Mesendoderm (in vitro differentiated cells): ENCODE measurements at regions not wholly inside any gene's neighbourhood (a gene's known extent, or its start where the extent isn't known, plus 50 kb on each side); places are given as distances from the start of the nearest gene placed in this dataset.

Source experiments
- DNase-seq: peaks from one replicate; pipeline ENCODE4 v3.0.0; 2013
- H2AK5ac ChIP-seq: 2 replicates; pipeline ENCODE4 v1.6.1; 2013; ENCODE audit warnings: low read length, inconsistent platforms
- H2BK120ac ChIP-seq: 2 replicates; pipeline ENCODE4 v1.6.1; 2013; ENCODE audit warnings: low read depth, mild to moderate bottlenecking, low read length, moderate library complexity, mixed read lengths
- H2BK15ac ChIP-seq: replicated peaks from 2 replicates; pipeline ENCODE4 v1.6.1; 2013; ENCODE audit warnings: low read depth, mild to moderate bottlenecking, moderate library complexity
- H2BK5ac ChIP-seq: 2 replicates; pipeline ENCODE4 v1.6.1; 2013; ENCODE audit warnings: low read length, inconsistent platforms
- H3K18ac ChIP-seq: 2 replicates; pipeline ENCODE4 v1.6.1; 2013; ENCODE audit warnings: mild to moderate bottlenecking, low read length, mixed read lengths
- H3K23ac ChIP-seq: one replicate; pipeline ENCODE4 v1.6.1; 2013; ENCODE audit warnings: low read length
- H3K27ac ChIP-seq: 2 replicates; pipeline ENCODE4 v1.5.1; 2013; ENCODE audit warnings: low read depth, mild to moderate bottlenecking, inconsistent platforms, low read length, moderate library complexity
- H3K27me3 ChIP-seq: 2 replicates; pipeline ENCODE4 v1.6.1; 2013; ENCODE audit warnings: low read length, control low read depth, mild to moderate bottlenecking, inconsistent platforms; ENCODE audit not compliant: insufficient read depth, poor library complexity
- H3K36me3 ChIP-seq: 2 replicates; pipeline ENCODE4 v1.6.1; 2013; ENCODE audit warnings: low read length, inconsistent platforms; ENCODE audit not compliant: control insufficient read depth, insufficient read depth
- H3K4ac ChIP-seq: one replicate; pipeline ENCODE4 v1.6.1; 2013; ENCODE audit warnings: low read depth, mild to moderate bottlenecking, low read length, moderate library complexity
- H3K4me1 ChIP-seq: 2 replicates; pipeline ENCODE4 v1.6.1; 2013; ENCODE audit warnings: low read depth, low read length, inconsistent platforms; ENCODE audit not compliant: control insufficient read depth
- H3K4me2 ChIP-seq: 2 replicates; pipeline ENCODE4 v1.6.1; 2013; ENCODE audit warnings: low read length
- H3K4me3 ChIP-seq: 2 replicates; pipeline ENCODE4 v1.5.1; 2013; ENCODE audit warnings: mild to moderate bottlenecking, low read length
- H3K56ac ChIP-seq: one replicate; pipeline ENCODE4 v1.6.1; 2013; ENCODE audit warnings: low read length
- H3K79me1 ChIP-seq: 2 replicates; pipeline ENCODE4 v1.6.1; 2013; ENCODE audit warnings: low read length, inconsistent platforms
- H3K79me2 ChIP-seq: 2 replicates; pipeline ENCODE4 v1.6.1; 2013; ENCODE audit warnings: mild to moderate bottlenecking, low read length; ENCODE audit not compliant: control insufficient read depth, insufficient read depth
- H3K9ac ChIP-seq: 2 replicates; pipeline ENCODE4 v1.6.1; 2013; ENCODE audit warnings: low read length, inconsistent platforms
- H4K5ac ChIP-seq: one replicate; pipeline ENCODE4 v1.6.1; 2013; ENCODE audit warnings: low read length
- H4K8ac ChIP-seq: one replicate; pipeline ENCODE4 v1.6.1; 2013; ENCODE audit warnings: low read depth, mild to moderate bottlenecking, control low read depth, low read length, moderate library complexity
- WGBS: extraction: QIAGEN DNeasy Blood & Tissue Kit; methylation state at CpG from one replicate; pipeline ENCODE4 v1.1.7; 2013; ENCODE audit warnings: low lambda C conversion rate, missing lambda C conversion rate; ENCODE audit not compliant: insufficient coverage; ENCODE audit errors: extremely low coverage; 5-methylcytosine and 5-hydroxymethylcytosine counted together

DNA sequence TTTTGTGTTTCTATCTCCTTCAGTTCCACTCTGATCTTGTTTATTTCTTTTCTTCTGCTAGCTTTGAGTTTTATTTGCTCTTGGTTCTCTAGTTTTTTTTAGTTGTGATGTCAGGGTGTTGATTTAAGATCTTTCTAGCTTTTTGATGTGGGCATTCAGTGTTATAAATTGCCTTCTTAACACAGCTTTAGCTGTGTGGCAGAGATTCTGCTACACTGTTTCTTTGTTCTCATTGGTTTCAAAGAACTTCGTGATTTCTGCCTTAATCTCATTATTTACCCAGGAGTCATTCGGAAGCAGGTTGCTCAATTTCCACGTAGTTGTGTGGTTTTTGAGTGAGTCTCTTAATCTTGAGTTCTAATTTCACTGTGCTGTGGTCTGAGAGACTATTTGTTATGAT lies 251.7 kb upstream of the HTR2A start:
- Histone ChIP-seq H3K4me1 (no peaks in the 10 kb centered on the region), H2BK5ac (no peak overlapping the region), H3K36me3 (no peaks in the 10 kb centered on the region), H4K8ac (no peak overlapping the region), H3K4ac (no peak overlapping the region), H3K79me1 (no peaks in the 10 kb centered on the region), H2BK15ac (no peak overlapping the region), H2AK5ac (no peak overlapping the region), H3K4me2 (no peak overlapping the region), H3K18ac (no peak overlapping the region), H3K56ac (no peak overlapping the region), H3K4me3 (no peak overlapping the region), H2BK120ac (no peak overlapping the region), H3K27ac (no peak overlapping the region), H3K9ac (no peak overlapping the region), H3K23ac (no peak overlapping the region), H3K27me3 (peaks cover 2% of the 10 kb centered on the region), H4K5ac (no peak overlapping the region), H3K79me2 (no peaks in the 10 kb centered on the region)
- DNase-seq = no peak
- no CpG with 5 or more reads among the region's 3 CpGs for WGBS

GRCh38 chr13:47147812-47148119 lies 250.9 kb upstream of the HTR2A start:
- H3K27me3 ChIP-seq = peaks cover 2% of the 10 kb centered on the region
- H4K5ac ChIP-seq = no peak overlapping the region
- no peak overlapping the region for H3K27ac ChIP-seq
- H3K23ac ChIP-seq = no peak overlapping the region
- H3K4me2 ChIP-seq = no peak overlapping the region
- H2BK15ac ChIP-seq = no peak overlapping the region
- H3K79me2 ChIP-seq = no peaks in the 10 kb centered on the region
- H2AK5ac ChIP-seq = no peak overlapping the region
- H3K56ac ChIP-seq = no peak overlapping the region
- H3K79me1 ChIP-seq = no peaks in the 10 kb centered on the region
- no peak overlapping the region for H3K4ac ChIP-seq
- WGBS = no CpG with 5 or more reads among the region's 2 CpGs
- H3K36me3 ChIP-seq = no peaks in the 10 kb centered on the region
- no peak overlapping the region for H2BK5ac ChIP-seq
- no peak overlapping the region for H2BK120ac ChIP-seq
- no peak for DNase-seq
- H3K4me3 ChIP-seq = no peak overlapping the region
- no peak overlapping the region for H3K18ac ChIP-seq
- no peak overlapping the region for H4K8ac ChIP-seq
- H3K9ac ChIP-seq = no peak overlapping the region
- H3K4me1 ChIP-seq = no peaks in the 10 kb centered on the region

GRCh38 chr13:47146991-47147811 lies 250.3 kb upstream of the HTR2A start:
- no peak overlapping the region for H3K4me2 ChIP-seq
- H2AK5ac ChIP-seq = no peak overlapping the region
- H2BK15ac ChIP-seq = no peak overlapping the region
- H4K5ac ChIP-seq = no peak overlapping the region
- H3K4me3 ChIP-seq = no peak overlapping the region
- no peaks in the 10 kb centered on the region for H3K36me3 ChIP-seq
- H3K79me1 ChIP-seq = no peaks in the 10 kb centered on the region
- no peaks in the 10 kb centered on the region for H3K4me1 ChIP-seq
- H3K23ac ChIP-seq = no peak overlapping the region
- no peak overlapping the region for H3K56ac ChIP-seq
- no peak overlapping the region for H2BK120ac ChIP-seq
- no peak overlapping the region for H3K4ac ChIP-seq
- no peak overlapping the region for H3K9ac ChIP-seq
- H3K18ac ChIP-seq = no peak overlapping the region
- no peak overlapping the region for H2BK5ac ChIP-seq
- H4K8ac ChIP-seq = no peak overlapping the region
- no peak for DNase-seq
- WGBS = no CpG with 5 or more reads among the region's 2 CpGs
- H3K27ac ChIP-seq = no peak overlapping the region
- no peaks in the 10 kb centered on the region for H3K79me2 ChIP-seq
- peaks cover 2% of the 10 kb centered on the region for H3K27me3 ChIP-seq

GRCh38 chr13:47146136-47146535 lies 249.3 kb upstream of the HTR2A start:
- H2BK5ac ChIP-seq = no peak overlapping the region
- no peak overlapping the region for H2BK15ac ChIP-seq
- H3K9ac ChIP-seq = no peak overlapping the region
- H3K36me3 ChIP-seq = no peaks in the 10 kb centered on the region
- no peak overlapping the region for H4K8ac ChIP-seq
- no peak overlapping the region for H2AK5ac ChIP-seq
- H3K56ac ChIP-seq = no peak overlapping the region
- no peak overlapping the region for H2BK120ac ChIP-seq
- H3K27ac ChIP-seq = no peak overlapping the region
- no peak overlapping the region for H4K5ac ChIP-seq
- H3K4me3 ChIP-seq = no peak overlapping the region
- no peak overlapping the region for H3K18ac ChIP-seq
- H3K4me2 ChIP-seq = no peak overlapping the region
- no peaks in the 10 kb centered on the region for H3K79me2 ChIP-seq
- H3K27me3 ChIP-seq = peaks cover 2% of the 10 kb centered on the region
- no peak overlapping the region for H3K23ac ChIP-seq
- no peaks in the 10 kb centered on the region for H3K79me1 ChIP-seq
- H3K4me1 ChIP-seq = no peaks in the 10 kb centered on the region
- no peak overlapping the region for H3K4ac ChIP-seq
- no peak for DNase-seq

DNA sequence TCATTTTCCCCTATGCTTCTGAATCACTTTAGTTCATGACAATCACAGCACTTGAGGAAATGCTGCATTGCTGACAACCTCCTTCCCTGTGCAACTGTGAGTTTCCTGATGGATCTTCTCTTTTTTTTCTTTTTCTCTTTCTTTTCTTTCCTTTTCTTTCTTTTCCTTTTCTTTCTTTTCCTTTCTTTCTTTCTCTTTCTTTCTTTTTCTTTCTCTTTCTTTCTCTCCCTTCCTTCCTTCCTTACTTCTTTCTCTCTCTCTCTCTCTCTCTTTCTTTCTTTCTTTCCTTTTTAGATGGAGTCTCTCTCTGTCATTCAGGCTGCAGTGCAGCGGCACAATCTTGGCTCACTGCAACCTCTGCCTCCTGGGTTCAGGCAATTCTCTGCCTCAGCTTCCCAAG lies 247.9 kb upstream of the HTR2A start:
- no peak overlapping the region for H2AK5ac ChIP-seq
- no CpG with 5 or more reads among the region's 1 CpG for WGBS
- H3K27me3 ChIP-seq = peaks cover 2% of the 10 kb centered on the region
- no peak overlapping the region for H3K4ac ChIP-seq
- no peak overlapping the region for H3K56ac ChIP-seq
- no peak overlapping the region for H4K8ac ChIP-seq
- H4K5ac ChIP-seq = no peak overlapping the region
- no peaks in the 10 kb centered on the region for H3K79me1 ChIP-seq
- H3K27ac ChIP-seq = no peak overlapping the region
- no peak overlapping the region for H3K9ac ChIP-seq
- H3K79me2 ChIP-seq = no peaks in the 10 kb centered on the region
- H2BK5ac ChIP-seq = no peak overlapping the region
- no peak overlapping the region for H3K4me3 ChIP-seq
- no peaks in the 10 kb centered on the region for H3K36me3 ChIP-seq
- H2BK15ac ChIP-seq = no peak overlapping the region
- H3K23ac ChIP-seq = no peak overlapping the region
- H3K18ac ChIP-seq = no peak overlapping the region
- DNase-seq = no peak
- no peak overlapping the region for H3K4me2 ChIP-seq
- H3K4me1 ChIP-seq = no peaks in the 10 kb centered on the region
- H2BK120ac ChIP-seq = no peak overlapping the region

GRCh38 chr13:47142105-47142504 lies 245.3 kb upstream of the HTR2A start:
- no peak for DNase-seq
- Histone ChIP-seq H2BK15ac (no peak overlapping the region), H4K8ac (no peak overlapping the region), H3K4me3 (no peak overlapping the region), H3K23ac (no peak overlapping the region), H3K4me2 (no peak overlapping the region), H3K4ac (no peak overlapping the region), H3K56ac (no peak overlapping the region), H2AK5ac (no peak overlapping the region), H3K27ac (no peak overlapping the region), H3K79me1 (no peaks in the 10 kb centered on the region), H3K4me1 (no peaks in the 10 kb centered on the region), H2BK120ac (no peak overlapping the region), H3K79me2 (no peaks in the 10 kb centered on the region), H3K27me3 (peaks cover under 1% of the 10 kb centered on the region), H3K18ac (no peak overlapping the region), H2BK5ac (no peak overlapping the region), H3K9ac (no peak overlapping the region), H4K5ac (no peak overlapping the region), H3K36me3 (no peaks in the 10 kb centered on the region)
- no CpG with 5 or more reads among the region's 2 CpGs for WGBS
